Erythroblast (primary cell): ENCODE measurements at regions not wholly inside any gene's neighbourhood (a gene's known extent, or its start where the extent isn't known, plus 50 kb on each side); places are given as distances from the start of the nearest gene placed in this dataset.

Experiments
- GATA1 ChIP-seq: IDR thresholded peaks from 2 replicates; pipeline ENCODE4 v1.6.1; 2011; ENCODE audit warnings: low read depth, mild to moderate bottlenecking, control low read depth, low read length, moderate library complexity
- POLR2A ChIP-seq: IDR thresholded peaks from 2 replicates; pipeline ENCODE4 v1.6.1; 2011; ENCODE audit warnings: mild to moderate bottlenecking, low read length

DNA sequence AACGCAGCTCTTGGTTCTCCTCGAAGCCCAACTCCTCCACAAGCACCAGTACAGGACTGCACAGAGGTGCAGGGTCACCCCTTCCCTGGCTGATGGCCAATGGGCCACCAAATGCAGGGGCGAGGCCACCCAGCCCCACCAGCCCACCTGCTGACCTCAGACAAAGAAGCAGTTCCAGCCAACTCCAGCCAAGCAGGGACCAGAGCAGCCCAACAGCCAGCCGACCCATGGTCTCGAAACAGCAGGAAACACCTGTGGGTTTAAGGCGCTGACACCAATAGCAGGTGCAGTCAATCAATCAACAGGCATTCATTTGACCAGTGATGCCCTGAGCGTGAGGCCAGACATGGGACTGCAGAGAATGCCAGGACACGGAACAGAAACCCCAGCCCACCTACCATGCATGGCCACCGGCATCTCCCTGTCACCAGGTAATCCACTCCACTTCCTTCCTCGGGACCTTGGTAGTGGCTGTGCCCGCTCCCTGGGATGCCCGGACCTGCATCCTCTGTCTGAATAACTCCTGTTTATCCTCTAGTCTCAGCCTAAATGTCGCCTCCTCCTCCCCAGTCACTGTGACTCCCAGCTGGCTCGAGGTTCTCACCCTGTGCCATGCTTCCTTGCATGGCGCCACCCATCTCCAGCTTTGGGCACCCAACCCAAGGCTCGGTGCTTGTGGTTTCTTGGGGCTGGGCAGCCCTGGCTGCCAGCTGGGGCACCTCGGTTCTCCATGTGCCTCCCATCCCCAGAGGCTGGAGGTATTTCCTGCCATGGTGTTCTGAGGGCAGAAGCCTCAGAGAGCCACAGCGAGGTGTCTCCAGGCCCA is 1475.4 kb downstream of the BRD1 start:
- TF ChIP-seq POLR2A, result no peak
- TF ChIP-seq GATA1, result no peak
